HEK293 (cell line): ENCODE measurements at regions not wholly inside any gene's neighbourhood (a gene's known extent, or its start where the extent isn't known, plus 50 kb on each side); places are given as distances from the start of the nearest gene placed in this dataset.

ENCODE experiments used
- CTCF ChIA-PET: fragments of 350-600 bp; formaldehyde crosslinking; extraction: SDS; loops from one replicate; lab custom pipeline; 2021; ENCODE audit warnings: antibody characterized with exemption; lab: Yijun Ruan, JAX
- POLR2A ChIA-PET: fragments of 300-600 bp; formaldehyde crosslinking; extraction: SDS; loops from one replicate; lab custom pipeline; 2020; ENCODE audit warnings: antibody characterized with exemption, inconsistent platforms; lab: Yijun Ruan, JAX
- H3K27ac ChIP-seq: fragments of 200-500 bp; sonication (Bioruptor generic); 2 replicates; pipeline ENCODE4 v1.5.1; 2014; ENCODE audit warnings: low read depth, low read length, control low read depth, inconsistent platforms; ENCODE audit errors: extremely low read depth
- H3K36me3 ChIP-seq, 2 experiments: fragments of 200-500 bp in 1 of 2; sonication (Bioruptor generic) in 1 of 2; 1 replicate in 1 of 2; 2 replicates in 1 of 2; pipeline ENCODE4 v1.5.1; 2014 to 2017; ENCODE audit warnings: inconsistent platforms in 2 of 2, low read length in 2 of 2; ENCODE audit not compliant: control insufficient read depth in 2 of 2, insufficient read depth in 1 of 2
- H3K4me1 ChIP-seq: fragments of 200-500 bp; sonication (Bioruptor generic); 2 replicates; pipeline ENCODE4 v1.5.1; 2014; ENCODE audit warnings: mild to moderate bottlenecking, low read length, inconsistent platforms; ENCODE audit not compliant: control insufficient read depth, insufficient read depth
- H3K4me3 ChIP-seq: 2 replicates; pipeline ENCODE4 v1.5.1; 2011; ENCODE audit warnings: low read depth, mild to moderate bottlenecking, control low read depth, low read length, moderate library complexity
- H3K9me3 ChIP-seq: fragments of 200-500 bp; sonication (Bioruptor generic); 2 replicates; pipeline ENCODE4 v1.5.1; 2014; ENCODE audit warnings: low read depth, low read length, inconsistent platforms; ENCODE audit not compliant: control insufficient read depth, insufficient read depth
- PRDM4 ChIP-seq: fragments of 450-650 bp; formaldehyde crosslinking; IDR thresholded peaks from 2 replicates; pipeline ENCODE4 v1.5.1; 2017; ENCODE audit warnings: missing biosample characterization, missing genetic modification characterization
- RBAK ChIP-seq: fragments of 450-650 bp; formaldehyde crosslinking; IDR thresholded peaks from 2 replicates; pipeline ENCODE4 v1.5.1; 2016; ENCODE audit warnings: missing biosample characterization, missing genetic modification characterization
- SCRT1 ChIP-seq: fragments of 450-650 bp; formaldehyde crosslinking; IDR thresholded peaks from 2 replicates; pipeline ENCODE4 v1.5.1; 2016; ENCODE audit warnings: missing biosample characterization, missing genetic modification characterization, borderline replicate concordance
- ZNF140 ChIP-seq: fragments of 450-650 bp; formaldehyde crosslinking; IDR thresholded peaks from 2 replicates; pipeline ENCODE4 v1.5.1; 2016; ENCODE audit warnings: missing biosample characterization, missing genetic modification characterization
- ZNF362 ChIP-seq: fragments of 450-650 bp; formaldehyde crosslinking; IDR thresholded peaks from 2 replicates; pipeline ENCODE4 v1.5.1; 2016; ENCODE audit warnings: missing biosample characterization, missing genetic modification characterization
- ZNF404 ChIP-seq: fragments of 450-650 bp; formaldehyde crosslinking; IDR thresholded peaks from 2 replicates; pipeline ENCODE4 v1.5.1; 2017; ENCODE audit warnings: missing biosample characterization, missing genetic modification characterization
- ZNF426 ChIP-seq: fragments of 450-650 bp; formaldehyde crosslinking; IDR thresholded peaks from 2 replicates; pipeline ENCODE4 v1.5.1; 2017; ENCODE audit warnings: missing biosample characterization, missing genetic modification characterization, mild to moderate bottlenecking, inconsistent platforms, moderate library complexity
- ZNF449 ChIP-seq: fragments of 450-650 bp; formaldehyde crosslinking; IDR thresholded peaks from 2 replicates; pipeline ENCODE4 v1.5.1; 2017; ENCODE audit warnings: missing biosample characterization, mild to moderate bottlenecking, missing genetic modification characterization, moderate library complexity
- ZNF473 ChIP-seq: fragments of 450-650 bp; formaldehyde crosslinking; IDR thresholded peaks from 2 replicates; pipeline ENCODE4 v1.5.1; 2017; ENCODE audit warnings: missing biosample characterization, missing genetic modification characterization
- ZNF571 ChIP-seq: fragments of 450-650 bp; formaldehyde crosslinking; IDR thresholded peaks from 2 replicates; pipeline ENCODE4 v1.5.0; 2017; ENCODE audit warnings: missing biosample characterization, missing genetic modification characterization
- ZNF600 ChIP-seq: fragments of 450-650 bp; formaldehyde crosslinking; IDR thresholded peaks from 2 replicates; pipeline ENCODE4 v1.5.1; 2016; ENCODE audit warnings: missing biosample characterization, missing genetic modification characterization
- ZNF639 ChIP-seq: fragments of 450-650 bp; formaldehyde crosslinking; IDR thresholded peaks from 2 replicates; pipeline ENCODE4 v1.5.1; 2016; ENCODE audit warnings: missing biosample characterization, missing genetic modification characterization
- ZNF76 ChIP-seq: fragments of 450-650 bp; formaldehyde crosslinking; IDR thresholded peaks from 2 replicates; pipeline ENCODE4; 2016; ENCODE audit warnings: low read depth, missing biosample characterization, missing genetic modification characterization, borderline replicate concordance
- ZNF785 ChIP-seq: fragments of 450-650 bp; formaldehyde crosslinking; IDR thresholded peaks from 2 replicates; pipeline ENCODE4 v1.5.1; 2016; ENCODE audit warnings: missing biosample characterization, missing genetic modification characterization
- TF ChIP-seq, protein P1 (sequence below): fragments of 450-650 bp; formaldehyde crosslinking; IDR thresholded peaks from 2 replicates; pipeline ENCODE4 v1.5.1; 2016; ENCODE audit warnings: missing biosample characterization, missing genetic modification characterization

GRCh38 chr5:3153906-3154305 lies 402.4 kb upstream of the IRX2 start:
- TF ChIP-seq PRDM4 (tag by site-specific recombination) = no peak
- H3K4me3 ChIP-seq = no peak overlapping the region
- POLR2A ChIA-PET = no interaction called here
- H3K4me1 ChIP-seq = no peaks in the 10 kb centered on the region
- H3K9me3 ChIP-seq = no peaks in the 10 kb centered on the region
- CTCF ChIA-PET = no interaction called here
- H3K36me3 ChIP-seq = no peaks in the 10 kb centered on the region
- H3K27ac ChIP-seq = no peak overlapping the region

GRCh38 chr5:3153226-3153858 lies 401.9 kb upstream of the IRX2 start:
- no peak overlapping the region for H3K4me3 ChIP-seq
- TF ChIP-seq RBAK (tag by site-specific recombination) (no peak), ZNF571 (tag by site-specific recombination) (no peak), ZNF600 (no peak), ZNF449 (no peak), ZNF76 (no peak), ZNF362 (tag by site-specific recombination) (no peak), ZNF785 (tag by site-specific recombination) (no peak), ZNF473 (tag by site-specific recombination) (no peak), ZNF426 (no peak), ZNF140 (no peak), SCRT1 (tag by site-specific recombination) (no peak), ZNF404 (tag by site-specific recombination) (no peak), ZNF639 (tag by site-specific recombination) (no peak)
- TF ChIP-seq, protein P1, sequence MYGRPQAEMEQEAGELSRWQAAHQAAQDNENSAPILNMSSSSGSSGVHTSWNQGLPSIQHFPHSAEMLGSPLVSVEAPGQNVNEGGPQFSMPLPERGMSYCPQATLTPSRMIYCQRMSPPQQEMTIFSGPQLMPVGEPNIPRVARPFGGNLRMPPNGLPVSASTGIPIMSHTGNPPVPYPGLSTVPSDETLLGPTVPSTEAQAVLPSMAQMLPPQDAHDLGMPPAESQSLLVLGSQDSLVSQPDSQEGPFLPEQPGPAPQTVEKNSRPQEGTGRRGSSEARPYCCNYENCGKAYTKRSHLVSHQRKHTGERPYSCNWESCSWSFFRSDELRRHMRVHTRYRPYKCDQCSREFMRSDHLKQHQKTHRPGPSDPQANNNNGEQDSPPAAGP (tag by site-specific recombination) = no peak
- H3K36me3 ChIP-seq = no peaks in the 10 kb centered on the region
- H3K9me3 ChIP-seq = no peaks in the 10 kb centered on the region
- H3K4me1 ChIP-seq = no peaks in the 10 kb centered on the region
- ChIA-PET CTCF (no interaction called here), POLR2A (no interaction called here)
- no peak overlapping the region for H3K27ac ChIP-seq
